OCI-LY7 (cell line): ENCODE measurements at regions not wholly inside any gene's neighbourhood (a gene's known extent, or its start where the extent isn't known, plus 50 kb on each side); places are given as distances from the start of the nearest gene placed in this dataset.

Source experiments
- BruUV-seq: library from RNA; stranded (reverse); fragments of 400-500 nt; replicated peaks from 2 replicates; lab custom pipeline; 2021; lab: Mats Ljungman, UMichigan
- CTCF ChIA-PET: fragments of 300-600 bp; sonication (Branson Sonifier 250); formaldehyde crosslinking; loops from one replicate; lab custom pipeline; 2022; ENCODE audit warnings: antibody characterized with exemption; ENCODE audit not compliant: unreplicated experiment; lab: Charles Lee
- POLR2A ChIA-PET: fragments of 300-600 bp; sonication (Branson Sonifier 250); formaldehyde crosslinking; loops from one replicate; lab custom pipeline; 2022; ENCODE audit warnings: antibody characterized with exemption; lab: Charles Lee
- DNase-seq: peaks from one replicate; pipeline ENCODE4 v3.0.0-alpha.2; 2015; ENCODE audit warnings: low spot score
- H2AFZ ChIP-seq: fragments of 200-600 bp; sonication (generic), shearing (Covaris generic); 2 replicates; pipeline ENCODE4 v1.6.1; 2014; ENCODE audit warnings: mild to moderate bottlenecking, antibody characterized with exemption, low read length, moderate library complexity
- H3K27ac ChIP-seq: fragments of 200-600 bp; sonication (generic); 2 replicates; pipeline ENCODE4 v1.5.1; 2014; ENCODE audit warnings: mixed run types, low read depth, mild to moderate bottlenecking, moderate library complexity, low read length, inconsistent platforms; ENCODE audit not compliant: poor library complexity, severe bottlenecking
- H3K36me3 ChIP-seq: fragments of 200-600 bp; sonication (generic); 2 replicates; pipeline ENCODE4 v1.6.1; 2014; ENCODE audit warnings: mild to moderate bottlenecking, antibody characterized with exemption, low read length, moderate library complexity, mixed read lengths; ENCODE audit not compliant: insufficient read depth
- H3K4me1 ChIP-seq: fragments of 200-600 bp; sonication (generic); 2 replicates; pipeline ENCODE4 v1.5.1; 2014; ENCODE audit warnings: mild to moderate bottlenecking, low read length; ENCODE audit not compliant: insufficient read depth, poor library complexity, severe bottlenecking
- H3K4me2 ChIP-seq: fragments of 200-600 bp; sonication (generic); 2 replicates; pipeline ENCODE4 v1.6.1; 2014; ENCODE audit warnings: mild to moderate bottlenecking, low read length
- H3K4me3 ChIP-seq: fragments of 200-600 bp; sonication (generic); 2 replicates; pipeline ENCODE4 v1.5.1; 2014; ENCODE audit warnings: mild to moderate bottlenecking, low read depth, low read length; ENCODE audit not compliant: poor library complexity, severe bottlenecking
- H3K79me2 ChIP-seq: fragments of 200-600 bp; sonication (generic); 2 replicates; pipeline ENCODE4 v1.6.1; 2016; ENCODE audit warnings: low read depth, mild to moderate bottlenecking, low read length, moderate library complexity, mixed read lengths; ENCODE audit not compliant: insufficient read depth
- H3K9me2 ChIP-seq: fragments of 200-600 bp; sonication (generic); 2 replicates; pipeline ENCODE4 v1.6.1; 2016; ENCODE audit warnings: mild to moderate bottlenecking, low read length, mixed read lengths; ENCODE audit not compliant: insufficient read depth
- H3K9me3 ChIP-seq: fragments of 200-600 bp; sonication (generic); 2 replicates; pipeline ENCODE4 v1.6.1; 2014; ENCODE audit warnings: mild to moderate bottlenecking, mixed run types, low read length, mixed read lengths
- H4K20me1 ChIP-seq: fragments of 200-600 bp; sonication (generic); 2 replicates; pipeline ENCODE4 v1.6.1; 2014; ENCODE audit warnings: mild to moderate bottlenecking, antibody characterized with exemption, low read length, moderate library complexity, mixed read lengths; ENCODE audit not compliant: insufficient read depth
- CTCF ChIP-seq: fragments of 200-600 bp; sonication (generic); conservative IDR thresholded peaks from 2 replicates; pipeline ENCODE4 v1.5.1; 2014; ENCODE audit warnings: mild to moderate bottlenecking, antibody characterized with exemption, low read length, moderate library complexity, mixed read lengths
- EZH2phosphoT487 ChIP-seq: fragments of 200-600 bp; sonication (generic); IDR thresholded peaks from 2 replicates; pipeline ENCODE4 v1.6.1; 2018; ENCODE audit warnings: low read depth, borderline replicate concordance, mild to moderate bottlenecking, mixed run types, antibody characterized with exemption, low read length, moderate library complexity, mixed read lengths
- intact Hi-C: fragments of 100-400 bp; cut with micrococcal nuclease; formaldehyde crosslinking; loops from one replicate; pipeline ENCODE4 v1.10.0; 2022; ENCODE audit not compliant: unreplicated experiment

- BruUV-seq, result no TSS peak
- no peak for DNase-seq
- Histone ChIP-seq H2AFZ (no peak overlapping the region), H4K20me1 (no peaks in the 10 kb centered on the region), H3K79me2 (no peaks in the 10 kb centered on the region), H3K27ac (no peak overlapping the region), H3K9me2 (no peaks in the 10 kb centered on the region), H3K4me3 (no peak overlapping the region), H3K4me2 (no peak overlapping the region), H3K9me3 (no peaks in the 10 kb centered on the region), H3K36me3 (no peaks in the 10 kb centered on the region), H3K4me1 (no peaks in the 10 kb centered on the region)
- POLR2A ChIA-PET, result interaction anchor here (0.7 kb wide), 1 partner anchor 673 kb away, joined by 3 read pairs; no protein-coding TSS in a partner anchor
- CTCF ChIA-PET, result no interaction called here
- intact Hi-C loops, result no loop called here
- no peak for TF ChIP-seq CTCF
- TF ChIP-seq EZH2phosphoT487, result no peak
Observed at GRCh38 chr5:98514215-98514614, 259.2 kb upstream of the RGMB start.

- Histone ChIP-seq H2AFZ (no peak overlapping the region), H3K79me2 (no peaks in the 10 kb centered on the region), H3K4me1 (no peaks in the 10 kb centered on the region), H3K27ac (no peak overlapping the region), H3K9me3 (no peaks in the 10 kb centered on the region), H3K36me3 (no peaks in the 10 kb centered on the region), H3K4me3 (no peak overlapping the region), H4K20me1 (no peaks in the 10 kb centered on the region), H3K9me2 (no peaks in the 10 kb centered on the region), H3K4me2 (no peak overlapping the region)
- no peak for TF ChIP-seq CTCF
- TF ChIP-seq EZH2phosphoT487, result no peak
- DNase-seq, result no peak
- intact Hi-C loops, result no loop called here
- ChIA-PET POLR2A (interaction anchor here (0.6 to 1.8 kb wide), 3 partner anchors 10 to 47 kb away, joined by 3 to 4 read pairs (median 4); no protein-coding TSS in a partner anchor), CTCF (no interaction called here)
- BruUV-seq, result no TSS peak
Observed at GRCh38 chr5:98516701-98517100, 256.8 kb upstream of the RGMB start.

- H3K4me2 ChIP-seq, result no peak overlapping the region
- no peaks in the 10 kb centered on the region for H3K9me3 ChIP-seq
- DNase-seq, result no peak
- TF ChIP-seq CTCF (no peak), EZH2phosphoT487 (no peak)
- H4K20me1 ChIP-seq, result no peaks in the 10 kb centered on the region
- no peaks in the 10 kb centered on the region for H3K36me3 ChIP-seq
- no TSS peak for BruUV-seq
- H3K9me2 ChIP-seq, result no peaks in the 10 kb centered on the region
- ChIA-PET CTCF (no interaction called here), POLR2A (no interaction called here)
- no peak overlapping the region for H3K4me3 ChIP-seq
- H3K4me1 ChIP-seq, result no peaks in the 10 kb centered on the region
- intact Hi-C loops, result no loop called here
- H2AFZ ChIP-seq, result no peak overlapping the region
- no peaks in the 10 kb centered on the region for H3K79me2 ChIP-seq
- H3K27ac ChIP-seq, result no peak overlapping the region
Observed at GRCh38 chr5:98517560-98518366, 255.7 kb upstream of the RGMB start.
